Liver (tissue), 7 donors: ENCODE measurements at regions not wholly inside any gene's neighbourhood (a gene's known extent, or its start where the extent isn't known, plus 50 kb on each side); places are given as distances from the start of the nearest gene placed in this dataset.

Experiments used
- DNase-seq: peaks from one replicate; pipeline ENCODE4 v3.0.0-alpha.2; 2017; ENCODE audit warnings: low spot score
- H3K27ac ChIP-seq, 2 donors: one replicate each; pipeline ENCODE4 v1.7.0; 2013; ENCODE audit warnings: inconsistent platforms in 2 of 2, low read length in 2 of 2, control low read depth in 1 of 2, low read depth in 1 of 2, mild to moderate bottlenecking in 1 of 2
- H3K27me3 ChIP-seq, 4 donors: one replicate each; pipeline versions ENCODE4 v1.6.1 to v1.7.0; 2013; ENCODE audit warnings: low read length in 3 of 4, inconsistent platforms in 1 of 4, mild to moderate bottlenecking in 1 of 4, moderate library complexity in 1 of 4; ENCODE audit not compliant: control insufficient read depth in 4 of 4, insufficient read depth in 4 of 4
- H3K36me3 ChIP-seq, 4 donors: one replicate each; pipeline versions ENCODE4 v1.6.1 to v1.7.0; 2013; ENCODE audit warnings: low read length in 3 of 4, mild to moderate bottlenecking in 3 of 4, low read depth in 1 of 4, moderate library complexity in 1 of 4; ENCODE audit not compliant: control insufficient read depth in 4 of 4, insufficient read depth in 3 of 4
- H3K4me1 ChIP-seq, 4 donors: one replicate each; pipeline versions ENCODE4 v1.6.1 to v1.7.0; 2013; ENCODE audit warnings: low read length in 3 of 4, mild to moderate bottlenecking in 3 of 4, moderate library complexity in 1 of 4; ENCODE audit not compliant: control insufficient read depth in 4 of 4, insufficient read depth in 4 of 4
- H3K4me3 ChIP-seq, 3 donors: one replicate each; pipeline versions ENCODE4 v1.6.1 to v1.7.0; 2013; ENCODE audit warnings: low read length in 3 of 3, control low read depth in 1 of 3, low read depth in 1 of 3, mild to moderate bottlenecking in 1 of 3
- H3K9ac ChIP-seq, 2 donors: one replicate each; pipeline ENCODE4 v1.7.0; 2013; ENCODE audit warnings: low read length in 2 of 2, mild to moderate bottlenecking in 2 of 2, moderate library complexity in 2 of 2, control low read depth in 1 of 2, low read depth in 1 of 2
- H3K9me3 ChIP-seq, 4 donors: one replicate each; pipeline versions ENCODE4 v1.6.1 to v1.7.0; 2013; ENCODE audit warnings: low read length in 3 of 4; ENCODE audit not compliant: control insufficient read depth in 4 of 4
- EGR1 ChIP-seq, 2 donors: IDR thresholded peaks; 2 replicates each; pipeline ENCODE4 v1.6.1; 2016 to 2018; ENCODE audit warnings: antibody characterized with exemption in 2 of 2, low read depth in 2 of 2
- FOXA1 ChIP-seq: IDR thresholded peaks from 2 replicates; pipeline ENCODE4 v1.6.1; 2016; ENCODE audit warnings: antibody characterized with exemption
- FOXA2 ChIP-seq: IDR thresholded peaks from 2 replicates; pipeline ENCODE4 v1.6.1; 2016; ENCODE audit warnings: antibody characterized with exemption
- GABPA ChIP-seq, 2 donors: IDR thresholded peaks in 1 of 2; conservative IDR thresholded peaks in 1 of 2; 2 replicates each; pipeline ENCODE4 v1.6.1; 2016; ENCODE audit warnings: antibody characterized with exemption in 2 of 2, mild to moderate bottlenecking in 1 of 2, moderate library complexity in 1 of 2
- HNF4G ChIP-seq: IDR thresholded peaks from 2 replicates; pipeline ENCODE4 v1.6.1; 2016; ENCODE audit warnings: antibody characterized with exemption
- NR2F2 ChIP-seq: IDR thresholded peaks from 2 replicates; pipeline ENCODE4 v1.6.1; 2016; ENCODE audit warnings: antibody characterized with exemption
- RAD21 ChIP-seq, 2 donors: IDR thresholded peaks; 2 replicates each; pipeline ENCODE4 v1.6.1; 2016; ENCODE audit warnings: antibody characterized with exemption in 2 of 2, mild to moderate bottlenecking in 2 of 2
- RXRA ChIP-seq, 2 donors: IDR thresholded peaks; 2 replicates each; pipeline ENCODE4 v1.6.1; 2017 to 2018; ENCODE audit warnings: antibody characterized with exemption in 2 of 2, mild to moderate bottlenecking in 1 of 2
- SP1 ChIP-seq: IDR thresholded peaks from 2 replicates; pipeline ENCODE4 v1.6.1; 2018; ENCODE audit warnings: antibody characterized with exemption, mild to moderate bottlenecking
- TAF1 ChIP-seq: conservative IDR thresholded peaks from 2 replicates; pipeline ENCODE4 v1.6.1; 2016; ENCODE audit warnings: antibody characterized with exemption, mild to moderate bottlenecking
- ZBTB33 ChIP-seq: IDR thresholded peaks from 2 replicates; pipeline ENCODE4 v1.6.1; 2016; ENCODE audit warnings: antibody characterized with exemption
- WGBS: extraction: QIAGEN DNeasy Blood & Tissue Kit; methylation state at CpG from one replicate; pipeline ENCODE4 v1.1.7; 2013; 5-methylcytosine and 5-hydroxymethylcytosine counted together
- TF ChIP-seq, protein P1 (sequence below): IDR thresholded peaks from 2 replicates; pipeline ENCODE4 v1.6.1; 2016; ENCODE audit warnings: antibody characterized with exemption, mild to moderate bottlenecking
- TF ChIP-seq, protein P2 (sequence below): IDR thresholded peaks from 2 replicates; pipeline ENCODE4 v1.6.1; 2016; ENCODE audit warnings: antibody characterized with exemption
- donor health status: healthy.
- donor health status: healthy.
- donor health status: healthy.
- donor health status: healthy.

DNA sequence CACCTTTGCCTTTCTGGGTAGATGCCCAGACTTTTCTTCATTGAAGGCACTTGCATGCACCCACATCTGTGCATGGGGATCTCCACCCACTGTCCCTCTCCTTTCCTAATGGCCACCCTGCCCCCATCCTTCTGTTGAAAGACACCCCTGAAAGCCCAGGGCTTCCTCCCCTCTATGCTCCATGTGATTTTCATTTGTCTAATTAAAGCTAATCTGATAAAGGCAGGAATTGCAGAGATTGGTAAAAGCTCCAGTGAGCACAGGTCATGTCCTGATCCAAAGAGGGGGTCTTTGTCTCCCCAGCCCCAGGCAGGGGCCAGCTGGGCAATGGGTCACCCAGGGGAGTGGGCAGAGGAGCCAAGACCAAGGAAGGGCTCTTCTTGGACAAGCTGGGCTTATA, 107.6 kb upstream of the CD82 start:
- DNase-seq = no peak
- Histone ChIP-seq H3K4me3 (no peak overlapping the region), H3K27ac (no peak overlapping the region), H3K9me3 (no peaks in the 10 kb centered on the region), H3K4me1 (no peaks in the 10 kb centered on the region), H3K36me3 (no peaks in the 10 kb centered on the region), H3K9ac (no peak overlapping the region), H3K27me3 (no peaks in the 10 kb centered on the region)
- TF ChIP-seq TAF1 (no peak), RXRA (IDR thresholded peaks at IDR 0.05) (no peak)

DNA sequence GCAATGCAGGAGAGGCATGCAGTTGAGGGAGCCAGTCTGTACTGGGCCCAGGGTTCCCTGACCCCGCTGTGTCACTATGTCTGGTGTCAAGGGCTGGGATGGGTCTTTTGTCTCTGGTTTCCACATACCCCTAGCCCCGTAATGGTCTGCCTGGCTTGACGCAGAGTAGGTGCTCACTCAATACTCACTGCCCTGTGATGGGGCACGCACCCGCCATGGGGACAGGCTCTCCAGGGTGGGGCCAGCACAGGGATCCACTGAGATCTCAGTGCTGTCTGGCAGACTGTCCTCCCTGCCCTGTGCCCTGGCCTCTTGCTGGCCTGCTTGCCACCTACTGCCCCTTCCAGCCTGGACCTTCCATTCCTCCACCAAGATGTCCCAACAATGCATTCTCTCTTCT, 101.7 kb upstream of the CD82 start:
- no peak for TF ChIP-seq SP1
- no peak for TF ChIP-seq ZBTB33
- no peak for TF ChIP-seq HNF4G
- TF ChIP-seq FOXA2 = no peak
- no peak for TF ChIP-seq TAF1
- TF ChIP-seq, protein P1, sequence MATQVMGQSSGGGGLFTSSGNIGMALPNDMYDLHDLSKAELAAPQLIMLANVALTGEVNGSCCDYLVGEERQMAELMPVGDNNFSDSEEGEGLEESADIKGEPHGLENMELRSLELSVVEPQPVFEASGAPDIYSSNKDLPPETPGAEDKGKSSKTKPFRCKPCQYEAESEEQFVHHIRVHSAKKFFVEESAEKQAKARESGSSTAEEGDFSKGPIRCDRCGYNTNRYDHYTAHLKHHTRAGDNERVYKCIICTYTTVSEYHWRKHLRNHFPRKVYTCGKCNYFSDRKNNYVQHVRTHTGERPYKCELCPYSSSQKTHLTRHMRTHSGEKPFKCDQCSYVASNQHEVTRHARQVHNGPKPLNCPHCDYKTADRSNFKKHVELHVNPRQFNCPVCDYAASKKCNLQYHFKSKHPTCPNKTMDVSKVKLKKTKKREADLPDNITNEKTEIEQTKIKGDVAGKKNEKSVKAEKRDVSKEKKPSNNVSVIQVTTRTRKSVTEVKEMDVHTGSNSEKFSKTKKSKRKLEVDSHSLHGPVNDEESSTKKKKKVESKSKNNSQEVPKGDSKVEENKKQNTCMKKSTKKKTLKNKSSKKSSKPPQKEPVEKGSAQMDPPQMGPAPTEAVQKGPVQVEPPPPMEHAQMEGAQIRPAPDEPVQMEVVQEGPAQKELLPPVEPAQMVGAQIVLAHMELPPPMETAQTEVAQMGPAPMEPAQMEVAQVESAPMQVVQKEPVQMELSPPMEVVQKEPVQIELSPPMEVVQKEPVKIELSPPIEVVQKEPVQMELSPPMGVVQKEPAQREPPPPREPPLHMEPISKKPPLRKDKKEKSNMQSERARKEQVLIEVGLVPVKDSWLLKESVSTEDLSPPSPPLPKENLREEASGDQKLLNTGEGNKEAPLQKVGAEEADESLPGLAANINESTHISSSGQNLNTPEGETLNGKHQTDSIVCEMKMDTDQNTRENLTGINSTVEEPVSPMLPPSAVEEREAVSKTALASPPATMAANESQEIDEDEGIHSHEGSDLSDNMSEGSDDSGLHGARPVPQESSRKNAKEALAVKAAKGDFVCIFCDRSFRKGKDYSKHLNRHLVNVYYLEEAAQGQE = no peak
- TF ChIP-seq FOXA1 = no peak
- no peak for TF ChIP-seq GABPA (IDR thresholded peaks at IDR 0.05 in 1 of 2, conservative IDR thresholded peaks at IDR 0.05 in 1 of 2)
- no peak for TF ChIP-seq RAD21 (IDR thresholded peaks at IDR 0.05)
- TF ChIP-seq, protein P2, sequence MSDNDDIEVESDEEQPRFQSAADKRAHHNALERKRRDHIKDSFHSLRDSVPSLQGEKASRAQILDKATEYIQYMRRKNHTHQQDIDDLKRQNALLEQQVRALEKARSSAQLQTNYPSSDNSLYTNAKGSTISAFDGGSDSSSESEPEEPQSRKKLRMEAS = no peak
- TF ChIP-seq NR2F2 = no peak
- Histone ChIP-seq H3K4me1 (no peaks in the 10 kb centered on the region), H3K9me3 (peaks cover 0 to 2% (median 0%) of the 10 kb centered on the region in 4 donors), H3K4me3 (no peak overlapping the region), H3K27ac (no peak overlapping the region), H3K36me3 (no peaks in the 10 kb centered on the region), H3K27me3 (no peaks in the 10 kb centered on the region), H3K9ac (no peak overlapping the region)
- DNase-seq = no peak
- 95% methylated on average over 5 of the region's 5 CpGs for WGBS

- H3K27me3 ChIP-seq = no peaks in the 10 kb centered on the region
- TF ChIP-seq RAD21 (IDR thresholded peaks at IDR 0.05) (no peak), SP1 (no peak), RXRA (IDR thresholded peaks at IDR 0.05) (no peak), GABPA (IDR thresholded peaks at IDR 0.05 in 1 of 2, conservative IDR thresholded peaks at IDR 0.05 in 1 of 2) (no peak), EGR1 (IDR thresholded peaks at IDR 0.05; ENCODE audit: low read depth in 2 of 2) (no peak)
- no peak overlapping the region for H3K4me3 ChIP-seq
- peaks cover 0 to 7% (median 2%) of the 10 kb centered on the region in 4 donors for H3K4me1 ChIP-seq
- no peak for DNase-seq
- H3K36me3 ChIP-seq = no peaks in the 10 kb centered on the region
- H3K9me3 ChIP-seq = peaks cover 0 to 2% (median 0%) of the 10 kb centered on the region in 4 donors
- no peak overlapping the region for H3K9ac ChIP-seq
- H3K27ac ChIP-seq = no peak overlapping the region
- WGBS = 91% methylated on average over 1 of the region's 1 CpG
These were observed 100.7 kb upstream of the CD82 start for GRCh38 chr11:44464741-44465140.
